GM13976 (cell line): ENCODE measurements at regions not wholly inside any gene's neighbourhood (a gene's known extent, or its start where the extent isn't known, plus 50 kb on each side); places are given as distances from the start of the nearest gene placed in this dataset.

Source experiments
- DNase-seq: peaks from one replicate; pipeline ENCODE4 v3.0.0; 2012; ENCODE audit warnings: low spot score
- CTCF ChIP-seq: IDR thresholded peaks from 2 replicates; pipeline ENCODE4 v1.5.1; 2012; ENCODE audit warnings: borderline replicate concordance, mild to moderate bottlenecking; ENCODE audit not compliant: insufficient read depth; ENCODE audit errors: extremely low read depth, missing control alignments, control extremely low read depth
- in situ Hi-C: fragments of 300-500 bp; cut with MboI; formaldehyde crosslinking; loops from one replicate; pipeline ENCODE4 v1.12.0; 2022; ENCODE audit warnings: low sequenced_read_pairs, mixed read lengths, inconsistent platforms; ENCODE audit not compliant: unreplicated experiment

- in situ Hi-C loops, result no loop called here
- no peak for DNase-seq
- no peak for TF ChIP-seq CTCF
These were observed 161.4 kb upstream of the ACVR2A start for GRCh38 chr2:147683380-147683779.

GRCh38 chr2:147681093-147681492 is 163.7 kb upstream of the ACVR2A start:
- no peak for DNase-seq
- in situ Hi-C loops, result no loop called here
- no peak for TF ChIP-seq CTCF

- in situ Hi-C loops, result no loop called here
- TF ChIP-seq CTCF, result no peak
- DNase-seq, result no peak
These were observed 164.8 kb upstream of the ACVR2A start for GRCh38 chr2:147679955-147680531.

GRCh38 chr2:147679191-147679954 is 165.5 kb upstream of the ACVR2A start:
- no peak for TF ChIP-seq CTCF
- in situ Hi-C loops, result no loop called here
- DNase-seq, result no peak

DNA sequence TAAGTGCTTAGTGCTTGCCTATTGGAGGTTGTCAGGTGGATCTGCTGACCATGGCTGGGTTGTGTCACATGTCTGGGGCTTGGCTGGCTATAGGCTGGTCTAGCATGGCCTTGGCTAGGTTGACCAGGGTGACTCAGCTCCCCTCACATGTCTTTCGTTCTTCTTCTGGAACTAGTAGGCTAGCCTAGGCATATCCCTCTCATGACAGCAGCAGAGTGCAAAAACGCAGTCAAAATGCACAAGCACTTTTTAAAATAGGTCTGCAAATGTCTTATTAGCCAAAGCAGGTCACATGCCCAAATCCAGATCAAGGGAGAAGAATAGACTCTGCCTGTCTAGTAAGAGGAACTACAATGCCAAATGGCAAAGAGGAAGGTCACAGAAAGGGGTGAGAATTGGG is 179.7 kb upstream of the ACVR2A start:
- no peak for TF ChIP-seq CTCF
- in situ Hi-C loops, result no loop called here
- DNase-seq, result no peak

GRCh38 chr2:147663962-147664361 is 180.9 kb upstream of the ACVR2A start:
- no peak for TF ChIP-seq CTCF
- no peak for DNase-seq
- in situ Hi-C loops, result no loop called here
